Pancreas (tissue), 10 donors: ENCODE measurements at regions not wholly inside any gene's neighbourhood (a gene's known extent, or its start where the extent isn't known, plus 50 kb on each side); places are given as distances from the start of the nearest gene placed in this dataset.

Experiments used
- ATAC-seq, 4 donors: fragments of 200-7000 bp; cut with Tn5 transposase; one replicate each; pipeline versions ENCODE4 v1.8.0 to v1.9.1; 2020; ENCODE audit warnings: mild to moderate bottlenecking in 4 of 4, moderate library complexity in 4 of 4
- DNase-seq, 6 donors: peaks; one replicate each; pipeline ENCODE4 v3.0.0-alpha.2; 2020
- FAIRE-seq: peaks from 2 replicates; lab custom pipeline; 2012; peaks lifted over from hg19 to GRCh38; lab: Jason Lieb, UNC
- H3K27ac ChIP-seq, 4 donors: fragments of 200-600 bp; sonication (generic); 1 replicate in 3 of 4; 2 replicates in 1 of 4; pipeline versions ENCODE4 v1.5.0 to v1.8.0; 2020
- H3K27me3 ChIP-seq, 4 donors: fragments of 200-600 bp; one replicate each; pipeline ENCODE4 v1.8.0; 2021
- H3K36me3 ChIP-seq, 3 donors: fragments of 200-600 bp; sonication (generic) in 1 of 3; one replicate each; pipeline versions ENCODE4 v1.5.0 to v1.8.0; 2020 to 2021
- H3K4me1 ChIP-seq, 3 donors: fragments of 200-600 bp; one replicate each; pipeline ENCODE4 v1.8.0; 2021
- H3K4me3 ChIP-seq, 4 donors: fragments of 200-600 bp; sonication (generic) in 2 of 4; one replicate each; pipeline versions ENCODE4 v1.5.0 to v1.8.0; 2020 to 2021
- H3K9me3 ChIP-seq, 4 donors: fragments of 200-600 bp; one replicate each; pipeline ENCODE4 v1.8.0; 2021
- CTCF ChIP-seq, 4 donors: fragments of 200-600 bp; sonication (generic) in 3 of 4; IDR thresholded peaks; one replicate each; pipeline versions ENCODE4 v1.5.0 to v1.8.0; 2021; ENCODE audit warnings: antibody characterized with exemption in 4 of 4
- WGBS, 2 donors: extraction: QIAGEN DNeasy Blood & Tissue Kit; methylation state at CpG; one replicate each; pipeline ENCODE4 v1.1.7; 2013; 5-methylcytosine and 5-hydroxymethylcytosine counted together
- intact Hi-C, 3 donors: fragments of 100-400 bp; cut with DNase I; formaldehyde crosslinking; loops; one replicate each; pipeline versions ENCODE4 v1.11.1 to v1.14.2; 2022
- donor health status: healthy with polysubstance abuse.
- donor health status: DM: no; HTN: no; CAD: no; lungs with moderate emphysema.
- donor health status: DM: no; HTN: no; CAD: no.
- donor health status: control.
- donor health status: control.
- donor health status: Bipolar disorder and iron deficiency.
- donor health status: DM: yes; HTN: yes; CAD: no.
- donor health status: DM: no; HTN: no; CAD: no.
- donor health status: DM: no; HTN: no; CAD: no.
- donor health status: DM: yes; HTN: yes; CAD: no.

- intact Hi-C loops: no loop called here
- FAIRE-seq (no peak), ATAC-seq (no peak), DNase-seq (no peak)
- no peaks in the 10 kb centered on the region for H3K9me3 ChIP-seq
- no peaks in the 10 kb centered on the region for H3K27me3 ChIP-seq
- 87 to 92% methylated on average over 3 of the region's 3 CpGs for WGBS, 2 donors
- H3K4me3 ChIP-seq: no peak overlapping the region
- no peaks in the 10 kb centered on the region for H3K4me1 ChIP-seq
- H3K36me3 ChIP-seq: no peaks in the 10 kb centered on the region
- H3K27ac ChIP-seq: no peak overlapping the region
- TF ChIP-seq CTCF (IDR thresholded peaks at IDR 0.05): no peak
Observed at GRCh38 chr20:5413394-5413793, 96.6 kb upstream of the PROKR2 start.

GRCh38 chr20:5410470-5410869 is 93.7 kb upstream of the PROKR2 start:
- DNase-seq: no peak
- TF ChIP-seq CTCF (IDR thresholded peaks at IDR 0.05): no peak
- no peaks in the 10 kb centered on the region for H3K9me3 ChIP-seq
- no peak overlapping the region for H3K4me3 ChIP-seq
- H3K27me3 ChIP-seq: no peaks in the 10 kb centered on the region
- FAIRE-seq: no peak
- H3K27ac ChIP-seq: no peak overlapping the region
- intact Hi-C loops: no loop called here
- H3K36me3 ChIP-seq: no peaks in the 10 kb centered on the region
- ATAC-seq: no peak
- no peaks in the 10 kb centered on the region for H3K4me1 ChIP-seq

DNA sequence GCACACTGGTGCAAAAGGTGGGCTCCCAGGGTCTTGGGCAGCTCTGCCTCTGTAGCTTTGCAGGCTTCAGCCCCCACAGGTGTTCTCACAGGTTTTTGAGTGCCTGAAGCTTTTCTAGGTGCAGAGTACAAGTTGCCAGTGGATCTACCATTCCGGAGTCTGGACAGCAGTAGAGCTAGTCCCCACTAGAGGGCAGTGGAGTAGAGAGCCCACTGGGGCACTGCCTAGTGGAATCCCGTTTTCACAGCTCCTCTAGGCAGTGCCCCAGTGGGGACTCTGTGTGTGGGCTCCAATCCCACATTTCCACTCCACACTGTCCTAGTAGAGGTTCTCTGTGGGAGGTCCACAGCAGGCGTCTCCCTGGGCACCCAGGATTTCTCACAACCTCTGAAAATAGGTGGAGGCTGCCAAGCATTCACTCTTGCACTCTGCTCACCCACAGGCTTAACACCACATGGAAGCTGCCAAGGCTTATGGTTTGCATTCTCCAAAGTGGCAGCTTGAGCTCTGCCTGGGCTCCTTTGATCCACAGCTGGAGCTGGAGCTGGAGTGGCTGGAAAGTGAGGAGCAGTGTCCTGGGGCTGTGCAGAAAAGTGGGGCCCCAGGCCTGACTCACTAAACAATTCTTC is 86.3 kb upstream of the PROKR2 start:
- no peaks in the 10 kb centered on the region for H3K9me3 ChIP-seq
- no peaks in the 10 kb centered on the region for H3K27me3 ChIP-seq
- WGBS, 2 donors: 10 to 12% methylated on average over 3 of the region's 3 CpGs
- no peak overlapping the region for H3K27ac ChIP-seq
- H3K4me3 ChIP-seq: no peak overlapping the region
- intact Hi-C loops: no loop called here
- TF ChIP-seq CTCF (IDR thresholded peaks at IDR 0.05): peak in 1 of 4 donors; percentile 13
- ATAC-seq: peak in 1 of 4 donors; percentile 52
- no peaks in the 10 kb centered on the region for H3K36me3 ChIP-seq
- DNase-seq: peak in 1 of 6 donors; percentile 15
- no peaks in the 10 kb centered on the region for H3K4me1 ChIP-seq
- no peak for FAIRE-seq

DNA sequence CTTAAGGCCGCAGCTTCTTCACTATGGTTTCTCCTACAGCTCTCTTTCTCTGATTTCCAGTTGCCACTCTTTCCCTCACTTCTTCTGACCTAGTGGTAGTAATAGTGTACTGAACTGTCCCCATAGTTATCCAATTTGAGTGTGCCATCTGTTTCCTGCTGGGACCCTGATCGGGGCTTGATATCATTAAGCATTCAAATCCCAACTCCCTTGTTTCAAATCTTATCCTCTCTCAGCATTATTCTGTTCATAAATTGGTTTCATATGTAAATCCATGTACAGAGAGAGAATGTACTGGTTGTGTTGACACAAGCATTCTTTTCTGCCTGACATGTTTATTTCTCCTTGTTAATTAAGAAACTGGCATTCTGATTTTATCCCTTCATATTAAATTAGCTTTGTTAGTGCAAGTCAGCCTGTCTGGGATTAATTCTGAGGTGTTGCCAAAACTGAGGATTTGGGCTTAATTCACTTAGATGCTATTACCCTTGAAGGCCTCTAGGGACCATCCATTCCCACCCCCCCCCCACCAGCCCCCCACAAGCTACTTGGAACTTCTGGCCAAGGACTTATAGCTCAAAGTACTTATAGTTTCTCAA is 84.6 kb upstream of the PROKR2 start:
- WGBS, 2 donors: 46 to 50% methylated on average over 2 of the region's 2 CpGs
- intact Hi-C loops: no loop called here
- H3K36me3 ChIP-seq: no peaks in the 10 kb centered on the region
- no peaks in the 10 kb centered on the region for H3K9me3 ChIP-seq
- no peaks in the 10 kb centered on the region for H3K4me1 ChIP-seq
- no peaks in the 10 kb centered on the region for H3K27me3 ChIP-seq
- DNase-seq: no peak
- no peak for TF ChIP-seq CTCF (IDR thresholded peaks at IDR 0.05)
- ATAC-seq: no peak
- H3K27ac ChIP-seq: no peak overlapping the region
- FAIRE-seq: no peak
- H3K4me3 ChIP-seq: no peak overlapping the region

GRCh38 chr20:5400164-5400762 is 83.5 kb upstream of the PROKR2 start:
- no peak overlapping the region for H3K27ac ChIP-seq
- no peak for DNase-seq
- no peak overlapping the region for H3K4me3 ChIP-seq
- TF ChIP-seq CTCF (IDR thresholded peaks at IDR 0.05): no peak
- H3K9me3 ChIP-seq: no peaks in the 10 kb centered on the region
- ATAC-seq: peak in 1 of 4 donors; percentile 31
- no peaks in the 10 kb centered on the region for H3K36me3 ChIP-seq
- H3K4me1 ChIP-seq: no peaks in the 10 kb centered on the region
- no peak for FAIRE-seq
- intact Hi-C loops: no loop called here
- WGBS, 2 donors: 24 to 38% methylated on average over 1 of the region's 1 CpG
- no peaks in the 10 kb centered on the region for H3K27me3 ChIP-seq
